HCT116 (cell line): ENCODE measurements at regions not wholly inside any gene's neighbourhood (a gene's known extent, or its start where the extent isn't known, plus 50 kb on each side); places are given as distances from the start of the nearest gene placed in this dataset.

Experiments
- ATAC-seq: fragments of 200-7000 bp; cut with Tn5 transposase; 2 replicates; pipeline ENCODE4 v1.9.1; 2020; ENCODE audit warnings: mild to moderate bottlenecking, moderate library complexity
- BruUV-seq: library from RNA; stranded (reverse); fragments of 400-500 nt; replicated peaks from 2 replicates; lab custom pipeline; 2021; lab: Mats Ljungman, UMichigan
- CTCF ChIA-PET: fragments of 300-600 bp; sonication (Branson Sonifier 250); formaldehyde crosslinking; loops from one replicate; lab custom pipeline; 2021; ENCODE audit warnings: antibody characterized with exemption; lab: Charles Lee
- POLR2A ChIA-PET: fragments of 300-600, 350-600 bp; sonication (Branson Sonifier 250); formaldehyde crosslinking; loops from one replicate; lab custom pipeline; 2021; ENCODE audit warnings: antibody characterized with exemption; lab: Charles Lee
- RAD21 ChIA-PET, 2 experiments: fragments of 300-600 bp; sonication (Branson Sonifier 250); formaldehyde crosslinking; loops; one replicate each; lab custom pipeline; 2023; ENCODE audit warnings: low total read pairs in 2 of 2; ENCODE audit not compliant: uncharacterized antibody in 2 of 2, unreplicated experiment in 2 of 2, low non-redundant PET in 1 of 2; lab: Charles Lee
- DNase-seq: peaks from one replicate; pipeline ENCODE4 v3.0.0-alpha.2; 2010; ENCODE audit warnings: low read depth, low spot score
- H2AFZ ChIP-seq: fragments of 200-600 bp; shearing (Covaris generic), sonication (generic); 2 replicates; pipeline ENCODE4 v1.6.1; 2017; ENCODE audit warnings: low read depth, mixed run types, mixed read lengths, antibody characterized with exemption, low read length; ENCODE audit not compliant: poor library complexity, severe bottlenecking
- H3K27ac ChIP-seq: 2 replicates; pipeline ENCODE4 v1.5.1; 2012; ENCODE audit warnings: low read depth, low read length
- H3K27me3 ChIP-seq: fragments of 200-600 bp; sonication (generic); 2 replicates; pipeline ENCODE4 v1.6.1; 2016; ENCODE audit warnings: mixed run types, low read length, mixed read lengths; ENCODE audit not compliant: insufficient read depth
- H3K36me3 ChIP-seq, 2 experiments: fragments of 200-500 bp in 1 of 2; fragments of 200-600 bp in 1 of 2; sonication (Bioruptor generic) in 1 of 2; sonication (generic) in 1 of 2; 2 replicates each; pipeline versions ENCODE4 v1.5.1 to v1.6.1; 2014 to 2016; ENCODE audit warnings: low read length in 2 of 2, inconsistent platforms in 1 of 2, mixed read lengths in 1 of 2, mixed run types in 1 of 2; ENCODE audit not compliant: insufficient read depth in 2 of 2, control insufficient read depth in 1 of 2
- H3K4me1 ChIP-seq, 2 experiments: fragments of 200-600 bp in 1 of 2; sonication (generic) in 1 of 2; 2 replicates each; pipeline versions ENCODE4 v1.5.1 to v1.6.1; 2012 to 2017; ENCODE audit warnings: low read length in 2 of 2, inconsistent platforms in 1 of 2, mild to moderate bottlenecking in 1 of 2, mixed read lengths in 1 of 2, mixed run types in 1 of 2, moderate library complexity in 1 of 2; ENCODE audit not compliant: insufficient read depth in 2 of 2, control insufficient read depth in 1 of 2
- H3K4me2 ChIP-seq: fragments of 200-600 bp; sonication (generic); 2 replicates; pipeline ENCODE4 v1.6.1; 2017; ENCODE audit warnings: mixed run types, low read length, mixed read lengths
- H3K4me3 ChIP-seq, 2 experiments: fragments of 200-600 bp in 1 of 2; sonication (generic) in 1 of 2; replicated peaks in 1 of 2; 2 replicates each; pipeline ENCODE4 v1.5.1; 2011 to 2016; ENCODE audit warnings: low read length in 2 of 2, control low read depth in 1 of 2, low read depth in 1 of 2, mild to moderate bottlenecking in 1 of 2, mixed read lengths in 1 of 2, mixed run types in 1 of 2
- H3K79me2 ChIP-seq: fragments of 200-600 bp; sonication (generic); 2 replicates; pipeline ENCODE4 v1.6.1; 2017; ENCODE audit warnings: mild to moderate bottlenecking, mixed run types, low read length, moderate library complexity, mixed read lengths; ENCODE audit not compliant: insufficient read depth
- H3K9ac ChIP-seq: fragments of 200-600 bp; sonication (generic); 2 replicates; pipeline ENCODE4 v1.6.1; 2016; ENCODE audit warnings: low read length, mixed read lengths
- H3K9me2 ChIP-seq: fragments of 200-600 bp; sonication (generic), shearing (Covaris generic); 2 replicates; pipeline ENCODE4 v1.6.1; 2017; ENCODE audit warnings: mixed run types, mild to moderate bottlenecking, moderate library complexity; ENCODE audit not compliant: insufficient read depth
- H3K9me3 ChIP-seq, 2 experiments: fragments of 200-500 bp in 1 of 2; fragments of 200-600 bp in 1 of 2; sonication (Bioruptor generic) in 1 of 2; sonication (generic) in 1 of 2; 2 replicates each; pipeline ENCODE4 v1.6.1; 2014 to 2017; ENCODE audit warnings: low read length in 2 of 2, mixed read lengths in 2 of 2, inconsistent platforms in 1 of 2, low read depth in 1 of 2, mild to moderate bottlenecking in 1 of 2, mixed run types in 1 of 2, moderate library complexity in 1 of 2; ENCODE audit not compliant: control insufficient read depth in 1 of 2, insufficient read depth in 1 of 2
- H4K20me1 ChIP-seq: fragments of 200-600 bp; sonication (generic), shearing (Covaris generic); 2 replicates; pipeline ENCODE4 v1.6.1; 2017; ENCODE audit warnings: mixed run types, mild to moderate bottlenecking, moderate library complexity; ENCODE audit not compliant: insufficient read depth
- CEBPB ChIP-seq: IDR thresholded peaks from 2 replicates; pipeline ENCODE4 v1.6.1; 2012; ENCODE audit warnings: low read depth
- CTCF ChIP-seq, 3 experiments: fragments of 200-600 bp in 1 of 3; sonication (generic) in 1 of 3; IDR thresholded peaks in 2 of 3; conservative IDR thresholded peaks in 1 of 3; 2 replicates each; pipeline ENCODE4 v1.5.1; 2012 to 2017; ENCODE audit warnings: low read depth in 2 of 3, low read length in 2 of 3, antibody characterized with exemption in 1 of 3, borderline replicate concordance in 1 of 3, control low read depth in 1 of 3, mild to moderate bottlenecking in 1 of 3, mixed read lengths in 1 of 3, mixed run types in 1 of 3, moderate library complexity in 1 of 3; ENCODE audit not compliant: insufficient read depth in 1 of 3
- EGR1 ChIP-seq: IDR thresholded peaks from 2 replicates; pipeline ENCODE4 v1.6.1; 2012; ENCODE audit warnings: low read depth
- EZH2 ChIP-seq: fragments of 200-600 bp; sonication (generic); IDR thresholded peaks from 2 replicates; pipeline ENCODE4 v1.6.1; 2017; ENCODE audit warnings: antibody characterized with exemption, mixed run types
- MAX ChIP-seq: IDR thresholded peaks from 2 replicates; pipeline ENCODE4 v1.6.1; 2012
- POLR2AphosphoS5 ChIP-seq: IDR thresholded peaks from 2 replicates; pipeline ENCODE4 v1.6.1; 2011; ENCODE audit warnings: mild to moderate bottlenecking, low read depth, low read length, moderate library complexity
- SIN3A ChIP-seq: IDR thresholded peaks from 2 replicates; pipeline ENCODE4 v1.6.1; 2012; ENCODE audit warnings: low read depth
- SP1 ChIP-seq: IDR thresholded peaks from 2 replicates; pipeline ENCODE4 v1.6.1; 2012; ENCODE audit warnings: low read depth
- SRF ChIP-seq: IDR thresholded peaks from 2 replicates; pipeline ENCODE4 v1.6.1; 2012; ENCODE audit warnings: low read depth
- TCF7L2 ChIP-seq: IDR thresholded peaks from 2 replicates; pipeline ENCODE4 v1.7.0; 2011; ENCODE audit warnings: borderline replicate concordance, inconsistent platforms; ENCODE audit not compliant: insufficient read depth, insufficient read length; ENCODE audit errors: extremely low read depth
- YY1 ChIP-seq: IDR thresholded peaks from 2 replicates; pipeline ENCODE4 v1.6.1; 2011; ENCODE audit warnings: low read length, low read depth, moderate library complexity, mild to moderate bottlenecking; ENCODE audit not compliant: insufficient replicate concordance; ENCODE audit errors: extremely low read depth
- ZBTB33 ChIP-seq: IDR thresholded peaks from 2 replicates; pipeline ENCODE4 v1.6.1; 2011; ENCODE audit warnings: mild to moderate bottlenecking, low read length, moderate library complexity; ENCODE audit not compliant: insufficient replicate concordance; ENCODE audit errors: extremely low read depth
- ZFX ChIP-seq: fragments of 450-650 bp; IDR thresholded peaks from 2 replicates; pipeline ENCODE4 v1.6.1; 2017
- ZNF274 ChIP-seq: fragments of 200-500 bp; sonication (Bioruptor generic); IDR thresholded peaks from 2 replicates; pipeline ENCODE4 v1.6.1; 2014; ENCODE audit warnings: mild to moderate bottlenecking, low read depth, low read length, inconsistent platforms
- intact Hi-C: fragments of 100-400 bp; cut with micrococcal nuclease; formaldehyde crosslinking; loops from 2 replicates; pipeline ENCODE4 v1.10.0; 2022

GRCh38 chr1:95584315-95584714 is 350.3 kb downstream of the RWDD3 start (continued):
- TF ChIP-seq SRF: no peak

- ChIA-PET CTCF (no interaction called here), POLR2A (no interaction called here), RAD21 (no interaction called here)
- no peaks in the 10 kb centered on the region for H3K36me3 ChIP-seq
- H2AFZ ChIP-seq: no peak overlapping the region
- no peaks in the 10 kb centered on the region for H3K4me1 ChIP-seq
- H3K27me3 ChIP-seq: no peaks in the 10 kb centered on the region
- no peak overlapping the region for H3K9ac ChIP-seq
- BruUV-seq: no TSS peak
- H3K4me3 ChIP-seq: no peak overlapping the region
- TF ChIP-seq ZFX (no peak), EGR1 (no peak), TCF7L2 (no peak), CEBPB (no peak), SIN3A (no peak), EZH2 (no peak), SP1 (no peak), MAX (no peak), POLR2AphosphoS5 (no peak)
- intact Hi-C loops: no loop called here
- no peak overlapping the region for H3K4me2 ChIP-seq
- ATAC-seq: no peak
- DNase-seq: no peak
- no peaks in the 10 kb centered on the region for H3K79me2 ChIP-seq
- no peaks in the 10 kb centered on the region for H3K9me3 ChIP-seq
- no peak overlapping the region for H3K27ac ChIP-seq
- no peaks in the 10 kb centered on the region for H4K20me1 ChIP-seq
- no peaks in the 10 kb centered on the region for H3K9me2 ChIP-seq
Observed at GRCh38 chr1:95604771-95605170, 370.8 kb downstream of the RWDD3 start.

- TF ChIP-seq EZH2 (no peak), YY1 (no peak), SIN3A (no peak), ZBTB33 (no peak), POLR2AphosphoS5 (no peak), CTCF (IDR thresholded peaks at IDR 0.05 in 2 of 3, conservative IDR thresholded peaks at IDR 0.05 in 1 of 3; ENCODE audit: borderline replicate concordance in 1 of 3, insufficient read depth in 1 of 3, low read depth in 2 of 3, low read length in 2 of 3) (no peak), ZNF274 (no peak)
- ChIA-PET RAD21 (no interaction called here), CTCF (no interaction called here), POLR2A (no interaction called here)
- no peaks in the 10 kb centered on the region for H3K36me3 ChIP-seq
- BruUV-seq: no TSS peak
- H3K4me1 ChIP-seq: no peaks in the 10 kb centered on the region
- no peaks in the 10 kb centered on the region for H3K9me3 ChIP-seq
- ATAC-seq: no peak
- H3K9ac ChIP-seq: no peak overlapping the region
- no peaks in the 10 kb centered on the region for H3K79me2 ChIP-seq
- no peaks in the 10 kb centered on the region for H3K9me2 ChIP-seq
- no peak overlapping the region for H3K4me3 ChIP-seq
- intact Hi-C loops: no loop called here
- no peak overlapping the region for H3K4me2 ChIP-seq
- no peaks in the 10 kb centered on the region for H4K20me1 ChIP-seq
- H3K27me3 ChIP-seq: no peaks in the 10 kb centered on the region; the same call in 1 of the 2 replicates
- no peak for DNase-seq
- no peak overlapping the region for H3K27ac ChIP-seq
- H2AFZ ChIP-seq: no peak overlapping the region
Observed at GRCh38 chr1:95614197-95614596, 380.2 kb downstream of the RWDD3 start.
